Naive B cell (primary cell): ENCODE measurements at regions not wholly inside any gene's neighbourhood (a gene's known extent, or its start where the extent isn't known, plus 50 kb on each side); places are given as distances from the start of the nearest gene placed in this dataset.

Source experiments
- ATAC-seq, 2 donors: fragments of 150-1000 bp; cut with Tn5 transposase; 2 replicates each; pipeline ENCODE4 v1.10.0; 2021; ENCODE audit warnings: low read depth in 2 of 2, mild to moderate bottlenecking in 2 of 2, moderate library complexity in 2 of 2
- DNase-seq: peaks from one replicate; pipeline ENCODE4 v3.0.0; 2022
- H3K27ac Mint-ChIP-seq, 6 donors: one replicate each; pipeline ENCODE4 v1.8.0; 2020 to 2022; ENCODE audit warnings: mild to moderate bottlenecking in 6 of 6, mixed read lengths in 6 of 6, moderate library complexity in 5 of 6, inconsistent platforms in 2 of 6
- H3K27me3 Mint-ChIP-seq, 3 donors: one replicate each; pipeline ENCODE4 v1.8.0; 2021 to 2022; ENCODE audit warnings: mixed read lengths in 3 of 3, mild to moderate bottlenecking in 1 of 3
- H3K36me3 Mint-ChIP-seq, 2 donors: one replicate each; pipeline ENCODE4 v1.8.0; 2020 to 2022; ENCODE audit warnings: mixed read lengths in 2 of 2, inconsistent platforms in 1 of 2, mild to moderate bottlenecking in 1 of 2
- H3K4me1 Mint-ChIP-seq, 3 donors: one replicate each; pipeline ENCODE4 v1.8.0; 2020 to 2022; ENCODE audit warnings: mixed read lengths in 3 of 3, inconsistent platforms in 1 of 3, mild to moderate bottlenecking in 1 of 3, moderate library complexity in 1 of 3
- H3K4me3 Mint-ChIP-seq, 8 donors: one replicate each; pipeline ENCODE4 v1.8.0; 2020 to 2022; ENCODE audit warnings: mild to moderate bottlenecking in 8 of 8, mixed read lengths in 8 of 8, moderate library complexity in 8 of 8, inconsistent platforms in 2 of 8
- H3K9me3 Mint-ChIP-seq, 7 donors: one replicate each; pipeline ENCODE4 v1.8.0; 2020 to 2022; ENCODE audit warnings: mixed read lengths in 7 of 7, mild to moderate bottlenecking in 5 of 7, inconsistent platforms in 2 of 7, moderate library complexity in 1 of 7

GRCh38 chrY:15561501-15562289 is 1037.4 kb downstream of the NLGN4Y start:
- Mint-ChIP-seq H3K4me1 (no peaks in the 10 kb centered on the region), H3K36me3 (no peaks in the 10 kb centered on the region), H3K9me3 (peaks cover 0 to 2% (median 0%) of the 10 kb centered on the region in 7 donors), H3K4me3 (no peak overlapping the region), H3K27me3 (no peaks in the 10 kb centered on the region), H3K27ac (no peak overlapping the region)
- ATAC-seq = no peak
- no peak for DNase-seq

- Mint-ChIP-seq H3K9me3 (no peaks in the 10 kb centered on the region), H3K36me3 (no peaks in the 10 kb centered on the region), H3K4me3 (no peak overlapping the region), H3K27me3 (no peaks in the 10 kb centered on the region), H3K4me1 (no peaks in the 10 kb centered on the region), H3K27ac (no peak overlapping the region)
- ATAC-seq (no peak), DNase-seq (no peak)
These were observed 1053.6 kb downstream of the NLGN4Y start for GRCh38 chrY:15577886-15578285.

GRCh38 chrY:15578761-15579160 is 1054.4 kb downstream of the NLGN4Y start:
- H3K9me3 Mint-ChIP-seq = no peaks in the 10 kb centered on the region
- no peaks in the 10 kb centered on the region for H3K36me3 Mint-ChIP-seq
- ATAC-seq (no peak), DNase-seq (no peak)
- H3K4me3 Mint-ChIP-seq = no peak overlapping the region
- H3K27ac Mint-ChIP-seq = no peak overlapping the region
- H3K4me1 Mint-ChIP-seq = no peaks in the 10 kb centered on the region
- no peaks in the 10 kb centered on the region for H3K27me3 Mint-ChIP-seq

- no peak overlapping the region for H3K4me3 Mint-ChIP-seq
- DNase-seq (no peak), ATAC-seq (no peak)
- no peaks in the 10 kb centered on the region for H3K27me3 Mint-ChIP-seq
- H3K4me1 Mint-ChIP-seq = no peaks in the 10 kb centered on the region
- no peak overlapping the region for H3K27ac Mint-ChIP-seq
- no peaks in the 10 kb centered on the region for H3K9me3 Mint-ChIP-seq
- no peaks in the 10 kb centered on the region for H3K36me3 Mint-ChIP-seq
These were observed 1054.9 kb downstream of the NLGN4Y start for GRCh38 chrY:15579245-15579644.

GRCh38 chrY:15583111-15583510 is 1058.8 kb downstream of the NLGN4Y start:
- H3K36me3 Mint-ChIP-seq = no peaks in the 10 kb centered on the region
- ATAC-seq = no peak
- H3K4me1 Mint-ChIP-seq = no peaks in the 10 kb centered on the region
- DNase-seq = no peak
- H3K27me3 Mint-ChIP-seq = no peaks in the 10 kb centered on the region
- H3K4me3 Mint-ChIP-seq = no peak overlapping the region
- H3K27ac Mint-ChIP-seq = no peak overlapping the region
- peaks cover 0 to 4% (median 0%) of the 10 kb centered on the region in 7 donors for H3K9me3 Mint-ChIP-seq

GRCh38 chrY:15592957-15593356 is 1068.6 kb downstream of the NLGN4Y start:
- ATAC-seq = no peak
- H3K4me3 Mint-ChIP-seq = no peak overlapping the region
- DNase-seq = no peak

GRCh38 chrY:15593476-15594160 is 1069.3 kb downstream of the NLGN4Y start:
- Mint-ChIP-seq H3K27me3 (no peaks in the 10 kb centered on the region), H3K36me3 (no peaks in the 10 kb centered on the region), H3K4me1 (no peaks in the 10 kb centered on the region), H3K4me3 (no peak overlapping the region), H3K27ac (no peak overlapping the region), H3K9me3 (no peaks in the 10 kb centered on the region)
- no peak for DNase-seq
- ATAC-seq = no peak

More at GRCh38 chrY:15592957-15593356, 1068.6 kb downstream of the NLGN4Y start:
- Mint-ChIP-seq H3K27me3 (no peaks in the 10 kb centered on the region), H3K4me1 (no peaks in the 10 kb centered on the region), H3K9me3 (peaks cover 0 to 3% (median 0%) of the 10 kb centered on the region in 7 donors), H3K27ac (no peak overlapping the region), H3K36me3 (no peaks in the 10 kb centered on the region)

GRCh38 chrY:15594179-15594578 is 1069.8 kb downstream of the NLGN4Y start:
- no peaks in the 10 kb centered on the region for H3K27me3 Mint-ChIP-seq
- H3K36me3 Mint-ChIP-seq = no peaks in the 10 kb centered on the region
- H3K4me1 Mint-ChIP-seq = no peaks in the 10 kb centered on the region
- DNase-seq (no peak), ATAC-seq (no peak)
- H3K9me3 Mint-ChIP-seq = no peaks in the 10 kb centered on the region
- H3K4me3 Mint-ChIP-seq = no peak overlapping the region
- H3K27ac Mint-ChIP-seq = no peak overlapping the region

- Mint-ChIP-seq H3K9me3 (peaks cover 0 to 5% (median 0%) of the 10 kb centered on the region in 7 donors), H3K4me3 (no peak overlapping the region), H3K27me3 (no peaks in the 10 kb centered on the region), H3K27ac (no peak overlapping the region), H3K4me1 (no peaks in the 10 kb centered on the region), H3K36me3 (no peaks in the 10 kb centered on the region)
- ATAC-seq (no peak), DNase-seq (no peak)
These were observed 1076.2 kb downstream of the NLGN4Y start for GRCh38 chrY:15600565-15600964.

- ATAC-seq (no peak), DNase-seq (no peak)
- Mint-ChIP-seq H3K27me3 (no peaks in the 10 kb centered on the region), H3K36me3 (no peaks in the 10 kb centered on the region), H3K4me3 (no peak overlapping the region), H3K27ac (no peak overlapping the region), H3K9me3 (peaks cover 0 to 5% (median 0%) of the 10 kb centered on the region in 7 donors), H3K4me1 (no peaks in the 10 kb centered on the region)
These were observed 1100.0 kb downstream of the NLGN4Y start for GRCh38 chrY:15624370-15624769.

GRCh38 chrY:15624928-15625327 is 1100.6 kb downstream of the NLGN4Y start:
- Mint-ChIP-seq H3K27ac (no peak overlapping the region), H3K4me3 (no peak overlapping the region), H3K27me3 (no peaks in the 10 kb centered on the region), H3K4me1 (no peaks in the 10 kb centered on the region), H3K36me3 (no peaks in the 10 kb centered on the region), H3K9me3 (peaks cover 0 to 3% (median 0%) of the 10 kb centered on the region in 7 donors)
- no peak for ATAC-seq
- no peak for DNase-seq

GRCh38 chrY:15648198-15648597 is 1123.9 kb downstream of the NLGN4Y start:
- H3K4me1 Mint-ChIP-seq = no peaks in the 10 kb centered on the region
- H3K27ac Mint-ChIP-seq = no peak overlapping the region
- ATAC-seq (no peak), DNase-seq (no peak)
- H3K9me3 Mint-ChIP-seq = peaks cover 0 to 3% (median 0%) of the 10 kb centered on the region in 7 donors
- no peak overlapping the region for H3K4me3 Mint-ChIP-seq
- H3K36me3 Mint-ChIP-seq = no peaks in the 10 kb centered on the region
- no peaks in the 10 kb centered on the region for H3K27me3 Mint-ChIP-seq

GRCh38 chrY:15650056-15650455 is 1125.7 kb downstream of the NLGN4Y start:
- Mint-ChIP-seq H3K4me1 (no peaks in the 10 kb centered on the region), H3K9me3 (peaks cover 0 to 3% (median 0%) of the 10 kb centered on the region in 7 donors), H3K27me3 (no peaks in the 10 kb centered on the region), H3K27ac (no peak overlapping the region), H3K36me3 (no peaks in the 10 kb centered on the region), H3K4me3 (no peak overlapping the region)
- DNase-seq (no peak), ATAC-seq (no peak)

GRCh38 chrY:15688531-15688930 is 1164.2 kb downstream of the NLGN4Y start:
- Mint-ChIP-seq H3K27me3 (no peaks in the 10 kb centered on the region), H3K9me3 (peaks cover 0 to 4% (median 0%) of the 10 kb centered on the region in 7 donors), H3K4me1 (no peaks in the 10 kb centered on the region), H3K4me3 (no peak overlapping the region), H3K36me3 (no peaks in the 10 kb centered on the region), H3K27ac (no peak overlapping the region)
- ATAC-seq (no peak), DNase-seq (no peak)
